PC-3 (cell line): ENCODE measurements at regions not wholly inside any gene's neighbourhood (a gene's known extent, or its start where the extent isn't known, plus 50 kb on each side); places are given as distances from the start of the nearest gene placed in this dataset.

Experiments
- ATAC-seq: fragments of 200-7000 bp; cut with Tn5 transposase; 2 replicates; pipeline ENCODE4 v1.9.1; 2020; ENCODE audit warnings: mild to moderate bottlenecking, moderate library complexity
- BruUV-seq: library from RNA; stranded (reverse); fragments of 400-500 nt; replicated peaks from 2 replicates; lab custom pipeline; 2021; lab: Mats Ljungman, UMichigan
- CTCF ChIA-PET: fragments of 300-600 bp; sonication (Branson Sonifier 250); formaldehyde crosslinking; loops from one replicate; lab custom pipeline; 2022; ENCODE audit warnings: antibody characterized with exemption; lab: Charles Lee
- POLR2A ChIA-PET: fragments of 300-600 bp; sonication (Branson Sonifier 250); formaldehyde crosslinking; loops from one replicate; lab custom pipeline; 2022; ENCODE audit warnings: antibody characterized with exemption; ENCODE audit not compliant: unreplicated experiment; lab: Charles Lee
- DNase-seq: peaks from one replicate; pipeline ENCODE4 v3.0.0-alpha.2; 2015
- H2AFZ ChIP-seq: fragments of 300-600 bp; sonication (generic); 2 replicates; pipeline ENCODE4 v1.6.0; 2016; ENCODE audit warnings: antibody characterized with exemption, low read length
- H3F3A ChIP-seq: fragments of 300-600 bp; sonication (generic); one replicate; pipeline ENCODE4 v1.6.0; 2017; ENCODE audit warnings: antibody characterized with exemption, low read length, control low read depth, mild to moderate bottlenecking; ENCODE audit not compliant: unreplicated experiment
- H3K27ac ChIP-seq: fragments of 300-600 bp; sonication (generic); 2 replicates; pipeline ENCODE4 v1.5.1; 2016; ENCODE audit warnings: mild to moderate bottlenecking, low read length
- H3K27me3 ChIP-seq: fragments of 300-600 bp; sonication (generic); 2 replicates; pipeline ENCODE4 v1.6.1; 2016; ENCODE audit warnings: low read length, mixed read lengths
- H3K36me3 ChIP-seq: fragments of 300-600 bp; sonication (generic); 2 replicates; pipeline ENCODE4 v1.6.1; 2016; ENCODE audit warnings: low read depth, mixed run types, low read length, mixed read lengths
- H3K4me1 ChIP-seq: fragments of 300-600 bp; sonication (generic); 2 replicates; pipeline ENCODE4 v1.5.1; 2016; ENCODE audit warnings: low read length; ENCODE audit not compliant: insufficient read depth
- H3K4me2 ChIP-seq: fragments of 300-600 bp; sonication (generic); 2 replicates; pipeline ENCODE4 v1.6.0; 2016; ENCODE audit warnings: low read length
- H3K4me3 ChIP-seq: fragments of 300-600 bp; sonication (generic); 2 replicates; pipeline ENCODE4 v1.5.1; 2016; ENCODE audit warnings: mild to moderate bottlenecking, low read length, mixed read lengths
- H3K79me2 ChIP-seq: fragments of 300-600 bp; sonication (generic); 2 replicates; pipeline ENCODE4 v1.6.1; 2017; ENCODE audit warnings: low read length, mixed read lengths
- H3K9ac ChIP-seq: fragments of 300-600 bp; sonication (generic); 2 replicates; pipeline ENCODE4 v1.6.0; 2016; ENCODE audit warnings: mild to moderate bottlenecking, low read length
- H3K9me2 ChIP-seq: fragments of 300-600 bp; sonication (generic); replicated peaks from 2 replicates; pipeline ENCODE4 v1.6.1; 2016; ENCODE audit warnings: mixed run types, low read length, mixed read lengths
- H3K9me3 ChIP-seq: fragments of 300-600 bp; sonication (generic); 2 replicates; pipeline ENCODE4 v1.6.1; 2016; ENCODE audit warnings: low read length, mixed read lengths
- H4K20me1 ChIP-seq: fragments of 300-600 bp; sonication (generic); 2 replicates; pipeline ENCODE4 v1.6.1; 2016; ENCODE audit warnings: low read length, mixed read lengths
- EZH2 ChIP-seq: fragments of 300-600 bp; sonication (generic); IDR thresholded peaks from one replicate; pipeline ENCODE4 v1.6.1; 2017; ENCODE audit warnings: antibody characterized with exemption, mild to moderate bottlenecking, low read length; ENCODE audit not compliant: unreplicated experiment
- EZH2phosphoT487 ChIP-seq: fragments of 300-600 bp; sonication (generic); IDR thresholded peaks from 2 replicates; pipeline ENCODE4 v1.6.1; 2018; ENCODE audit warnings: mild to moderate bottlenecking, antibody characterized with exemption, low read length, borderline replicate concordance
- intact Hi-C: fragments of 100-400 bp; cut with micrococcal nuclease; formaldehyde crosslinking; loops from 2 replicates; pipeline ENCODE4 v1.9.0; 2023
- TF ChIP-seq, protein P1 (sequence below): fragments of 300-600 bp; sonication (generic); conservative IDR thresholded peaks from 2 replicates; pipeline ENCODE4 v1.5.1; 2017; ENCODE audit warnings: antibody characterized with exemption, low read depth, mild to moderate bottlenecking, low read length

DNA sequence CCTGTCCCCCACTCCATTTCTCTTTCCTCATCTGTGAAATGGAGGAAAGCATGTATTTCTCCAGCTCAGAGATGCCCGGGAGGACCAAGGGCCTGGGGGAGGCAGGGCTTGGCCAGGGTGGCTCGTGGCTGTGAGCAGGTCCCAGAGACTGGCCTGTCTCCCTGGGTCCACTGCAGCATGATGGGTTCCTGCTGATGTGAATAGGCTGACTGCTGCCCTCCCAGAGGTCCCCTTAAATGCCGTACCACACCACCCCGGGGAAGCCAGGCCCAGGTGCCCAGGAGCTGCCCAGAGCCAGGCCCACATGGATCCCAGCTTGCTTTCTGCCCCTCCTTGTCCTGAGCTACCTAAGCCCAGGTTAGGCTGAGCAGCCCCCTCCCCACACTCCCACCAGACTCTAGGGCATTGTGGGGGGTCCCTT lies 158.2 kb upstream of the C14orf180 start:
- Histone ChIP-seq H3K4me2 (no peak overlapping the region), H3K27me3 (peaks cover 57% of the 10 kb centered on the region), H3K4me1 (no peaks in the 10 kb centered on the region), H3K4me3 (no peak overlapping the region), H3K79me2 (no peaks in the 10 kb centered on the region), H4K20me1 (no peaks in the 10 kb centered on the region), H3K9ac (no peak overlapping the region), H3K9me3 (no peaks in the 10 kb centered on the region), H3K36me3 (no peaks in the 10 kb centered on the region), H3K9me2 (no peaks in the 10 kb centered on the region), H3K27ac (no peak overlapping the region), H3F3A (no peaks in the 10 kb centered on the region), H2AFZ (no peak overlapping the region)
- ChIA-PET POLR2A (no interaction called here), CTCF (no interaction called here)
- ATAC-seq (no peak), DNase-seq (no peak)
- TF ChIP-seq, protein P1, sequence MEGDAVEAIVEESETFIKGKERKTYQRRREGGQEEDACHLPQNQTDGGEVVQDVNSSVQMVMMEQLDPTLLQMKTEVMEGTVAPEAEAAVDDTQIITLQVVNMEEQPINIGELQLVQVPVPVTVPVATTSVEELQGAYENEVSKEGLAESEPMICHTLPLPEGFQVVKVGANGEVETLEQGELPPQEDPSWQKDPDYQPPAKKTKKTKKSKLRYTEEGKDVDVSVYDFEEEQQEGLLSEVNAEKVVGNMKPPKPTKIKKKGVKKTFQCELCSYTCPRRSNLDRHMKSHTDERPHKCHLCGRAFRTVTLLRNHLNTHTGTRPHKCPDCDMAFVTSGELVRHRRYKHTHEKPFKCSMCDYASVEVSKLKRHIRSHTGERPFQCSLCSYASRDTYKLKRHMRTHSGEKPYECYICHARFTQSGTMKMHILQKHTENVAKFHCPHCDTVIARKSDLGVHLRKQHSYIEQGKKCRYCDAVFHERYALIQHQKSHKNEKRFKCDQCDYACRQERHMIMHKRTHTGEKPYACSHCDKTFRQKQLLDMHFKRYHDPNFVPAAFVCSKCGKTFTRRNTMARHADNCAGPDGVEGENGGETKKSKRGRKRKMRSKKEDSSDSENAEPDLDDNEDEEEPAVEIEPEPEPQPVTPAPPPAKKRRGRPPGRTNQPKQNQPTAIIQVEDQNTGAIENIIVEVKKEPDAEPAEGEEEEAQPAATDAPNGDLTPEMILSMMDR, result no peak
- TF ChIP-seq EZH2phosphoT487 (no peak), EZH2 (no peak)
- intact Hi-C loops, result no loop called here
- BruUV-seq, result no TSS peak

DNA sequence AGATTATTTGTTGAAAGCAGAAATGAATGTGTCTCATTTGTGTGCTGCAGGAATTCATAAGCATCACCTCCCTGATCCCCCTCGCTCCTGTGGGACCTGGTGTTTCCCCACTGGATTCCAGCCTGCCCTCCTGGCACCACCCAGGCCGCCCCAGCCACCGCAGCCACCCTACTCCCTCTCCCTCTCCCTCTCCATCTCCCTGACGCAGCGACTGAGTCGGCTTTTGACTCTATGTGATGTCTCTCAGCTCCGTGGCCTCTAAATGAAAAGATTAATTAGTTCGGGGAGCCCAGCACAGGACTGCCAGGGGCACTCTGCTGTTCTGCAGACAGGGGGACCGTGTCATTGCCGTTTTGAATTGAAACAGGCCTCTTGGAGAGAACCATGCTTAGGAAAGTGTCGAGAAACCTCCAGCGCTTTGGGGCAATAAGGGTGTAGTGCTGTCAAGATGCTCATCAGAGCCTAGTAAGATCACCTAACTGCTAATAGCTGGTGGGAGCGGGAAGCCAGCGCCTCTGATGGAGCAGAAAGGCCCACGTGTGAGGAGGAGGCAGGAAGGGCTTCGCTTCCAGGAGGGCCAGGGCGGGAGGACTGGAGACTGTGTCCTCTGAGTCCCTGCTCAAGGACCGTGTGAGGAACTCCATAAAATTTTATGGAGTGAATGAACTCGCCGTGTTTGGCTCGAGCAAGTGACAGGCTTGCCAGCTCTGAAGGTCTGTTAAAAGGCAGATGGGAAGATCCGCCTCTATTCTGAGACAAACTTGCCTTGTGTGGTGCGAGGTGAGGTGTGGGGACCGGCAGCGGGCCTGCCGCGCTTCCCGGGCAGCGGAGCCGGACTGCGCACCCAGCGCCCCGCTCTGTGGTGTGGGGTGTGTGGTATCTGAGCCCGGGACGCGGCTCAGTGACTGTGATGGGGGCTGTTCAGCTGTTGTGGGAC lies 157.4 kb upstream of the C14orf180 start:
- Histone ChIP-seq H3K4me3 (no peak overlapping the region), H3K4me1 (no peaks in the 10 kb centered on the region), H3K9ac (no peak overlapping the region), H3K27me3 (peaks cover 54% of the 10 kb centered on the region), H3K9me3 (no peaks in the 10 kb centered on the region), H3K9me2 (no peaks in the 10 kb centered on the region), H3K79me2 (no peaks in the 10 kb centered on the region), H3K36me3 (no peaks in the 10 kb centered on the region), H4K20me1 (no peaks in the 10 kb centered on the region), H3F3A (no peaks in the 10 kb centered on the region), H2AFZ (no peak overlapping the region), H3K4me2 (no peak overlapping the region), H3K27ac (no peak overlapping the region)
- TF ChIP-seq EZH2, result no peak
- no peak for TF ChIP-seq EZH2phosphoT487
- TF ChIP-seq, protein P1, result no peak
- ChIA-PET POLR2A (no interaction called here), CTCF (no interaction called here)
- ATAC-seq (no peak; the same call in 1 of the 2 replicates), DNase-seq (no peak)
- no TSS peak for BruUV-seq
- intact Hi-C loops, result no loop called here
